ENCODE measurements at regions not wholly inside any gene's neighbourhood (a gene's known extent, or its start where the extent isn't known, plus 50 kb on each side); places are given as distances from the start of the nearest gene placed in this dataset.

DNA sequence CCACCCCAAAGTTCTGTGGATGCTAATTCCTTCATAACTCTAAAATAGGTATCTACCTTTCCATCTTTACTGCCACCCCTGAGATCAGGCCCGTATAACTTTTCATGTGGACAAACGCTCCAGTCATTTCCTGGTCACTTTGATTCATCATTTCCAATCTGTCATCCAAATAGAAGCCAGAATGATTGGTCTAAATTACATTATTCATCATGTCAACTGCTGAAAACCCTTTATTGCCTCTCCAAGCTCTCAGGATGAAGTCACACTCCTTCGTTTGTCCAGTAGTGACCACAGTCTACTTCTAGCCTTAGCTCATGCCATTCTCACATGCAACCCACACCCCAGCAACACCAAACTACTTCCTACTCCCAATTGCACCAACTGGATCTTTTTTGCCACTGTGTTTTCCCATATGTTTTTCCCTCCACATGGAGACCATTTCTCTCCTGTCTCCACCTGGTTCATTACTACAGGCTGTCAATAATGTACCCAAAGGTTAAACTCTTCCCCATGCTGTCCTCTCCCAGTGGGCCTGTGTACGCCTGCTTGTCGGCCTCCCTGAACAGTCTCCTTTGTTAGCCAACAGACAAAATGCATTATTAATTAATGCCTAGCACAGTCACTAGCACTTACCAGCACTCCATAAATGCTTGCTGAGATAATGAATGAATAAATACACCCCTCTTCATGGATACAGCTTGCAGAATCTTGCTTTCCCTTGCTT is 382.6 kb upstream of the NOCT start:
- TF ChIP-seq, protein P1, sequence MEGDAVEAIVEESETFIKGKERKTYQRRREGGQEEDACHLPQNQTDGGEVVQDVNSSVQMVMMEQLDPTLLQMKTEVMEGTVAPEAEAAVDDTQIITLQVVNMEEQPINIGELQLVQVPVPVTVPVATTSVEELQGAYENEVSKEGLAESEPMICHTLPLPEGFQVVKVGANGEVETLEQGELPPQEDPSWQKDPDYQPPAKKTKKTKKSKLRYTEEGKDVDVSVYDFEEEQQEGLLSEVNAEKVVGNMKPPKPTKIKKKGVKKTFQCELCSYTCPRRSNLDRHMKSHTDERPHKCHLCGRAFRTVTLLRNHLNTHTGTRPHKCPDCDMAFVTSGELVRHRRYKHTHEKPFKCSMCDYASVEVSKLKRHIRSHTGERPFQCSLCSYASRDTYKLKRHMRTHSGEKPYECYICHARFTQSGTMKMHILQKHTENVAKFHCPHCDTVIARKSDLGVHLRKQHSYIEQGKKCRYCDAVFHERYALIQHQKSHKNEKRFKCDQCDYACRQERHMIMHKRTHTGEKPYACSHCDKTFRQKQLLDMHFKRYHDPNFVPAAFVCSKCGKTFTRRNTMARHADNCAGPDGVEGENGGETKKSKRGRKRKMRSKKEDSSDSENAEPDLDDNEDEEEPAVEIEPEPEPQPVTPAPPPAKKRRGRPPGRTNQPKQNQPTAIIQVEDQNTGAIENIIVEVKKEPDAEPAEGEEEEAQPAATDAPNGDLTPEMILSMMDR (IDR thresholded peaks at IDR 0.05), result no peak
- no peak for TF ChIP-seq POLR2A (IDR thresholded peaks at IDR 0.05)

All from lower leg skin (tissue), 3 donors.